ENCODE measurements at regions not wholly inside any gene's neighbourhood (a gene's known extent, or its start where the extent isn't known, plus 50 kb on each side); places are given as distances from the start of the nearest gene placed in this dataset.

GRCh38 chr11:130710021-130710420 is 206.3 kb downstream of the SNX19 start:
- TF ChIP-seq, protein P1, sequence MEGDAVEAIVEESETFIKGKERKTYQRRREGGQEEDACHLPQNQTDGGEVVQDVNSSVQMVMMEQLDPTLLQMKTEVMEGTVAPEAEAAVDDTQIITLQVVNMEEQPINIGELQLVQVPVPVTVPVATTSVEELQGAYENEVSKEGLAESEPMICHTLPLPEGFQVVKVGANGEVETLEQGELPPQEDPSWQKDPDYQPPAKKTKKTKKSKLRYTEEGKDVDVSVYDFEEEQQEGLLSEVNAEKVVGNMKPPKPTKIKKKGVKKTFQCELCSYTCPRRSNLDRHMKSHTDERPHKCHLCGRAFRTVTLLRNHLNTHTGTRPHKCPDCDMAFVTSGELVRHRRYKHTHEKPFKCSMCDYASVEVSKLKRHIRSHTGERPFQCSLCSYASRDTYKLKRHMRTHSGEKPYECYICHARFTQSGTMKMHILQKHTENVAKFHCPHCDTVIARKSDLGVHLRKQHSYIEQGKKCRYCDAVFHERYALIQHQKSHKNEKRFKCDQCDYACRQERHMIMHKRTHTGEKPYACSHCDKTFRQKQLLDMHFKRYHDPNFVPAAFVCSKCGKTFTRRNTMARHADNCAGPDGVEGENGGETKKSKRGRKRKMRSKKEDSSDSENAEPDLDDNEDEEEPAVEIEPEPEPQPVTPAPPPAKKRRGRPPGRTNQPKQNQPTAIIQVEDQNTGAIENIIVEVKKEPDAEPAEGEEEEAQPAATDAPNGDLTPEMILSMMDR (conservative IDR thresholded peaks at IDR 0.05) = no peak
- no peak for TF ChIP-seq ZFX (IDR thresholded peaks at IDR 0.05)

Measured in C4-2B (cell line).